SU-DHL-6 (cell line): ENCODE measurements at regions not wholly inside any gene's neighbourhood (a gene's known extent, or its start where the extent isn't known, plus 50 kb on each side); places are given as distances from the start of the nearest gene placed in this dataset.
A peak's percentile ranks its signal among the peaks of the same experiment; 100 is the strongest.

Source experiments
- H2AFZ ChIP-seq: fragments of 200-600 bp; sonication (generic); 2 replicates; pipeline ENCODE4 v1.6.1; 2014; ENCODE audit warnings: low read depth, mild to moderate bottlenecking, moderate library complexity, mixed read lengths, antibody characterized with exemption, low read length; ENCODE audit not compliant: severe bottlenecking
- H3F3A ChIP-seq: fragments of 200-600 bp; shearing (Covaris generic); 2 replicates; pipeline ENCODE4 v1.6.0; 2016; ENCODE audit warnings: antibody characterized with exemption, mild to moderate bottlenecking; ENCODE audit not compliant: insufficient read depth
- H3K27ac ChIP-seq: fragments of 200-600 bp; sonication (generic); 2 replicates; pipeline ENCODE4 v1.5.1; 2016; ENCODE audit warnings: low read depth, mild to moderate bottlenecking, low read length, moderate library complexity, mixed read lengths
- H3K27me3 ChIP-seq: fragments of 200-600 bp; sonication (generic), shearing (Covaris generic); 2 replicates; pipeline ENCODE4 v1.6.0; 2014; ENCODE audit warnings: mild to moderate bottlenecking, low read length
- H3K36me3 ChIP-seq: fragments of 200-600 bp; sonication (generic); 2 replicates; pipeline ENCODE4 v1.6.1; 2014; ENCODE audit warnings: mild to moderate bottlenecking, low read length, mixed read lengths
- H3K4me2 ChIP-seq: fragments of 300-600, 200-600 bp; shearing (Covaris generic), sonication (generic); 2 replicates; pipeline ENCODE4 v1.6.0; 2014; ENCODE audit warnings: low read length, low read depth, mild to moderate bottlenecking; ENCODE audit not compliant: poor library complexity, severe bottlenecking
- H3K4me3 ChIP-seq: fragments of 200-600 bp; sonication (generic); 2 replicates; pipeline ENCODE4 v1.5.1; 2014; ENCODE audit warnings: antibody characterized with exemption, low read length, mild to moderate bottlenecking, mixed read lengths; ENCODE audit not compliant: insufficient read depth, poor library complexity, severe bottlenecking
- H3K79me2 ChIP-seq: fragments of 200-600 bp; sonication (generic); 2 replicates; pipeline ENCODE4 v1.6.1; 2014; ENCODE audit warnings: mild to moderate bottlenecking, low read length, moderate library complexity; ENCODE audit not compliant: insufficient read depth
- H3K9ac ChIP-seq: fragments of 200-600 bp; sonication (generic); 2 replicates; pipeline ENCODE4 v1.7.0; 2014; ENCODE audit warnings: mild to moderate bottlenecking, low read length
- H3K9me2 ChIP-seq: fragments of 200-600 bp; sonication (generic); replicated peaks from 2 replicates; pipeline ENCODE4 v1.6.1; 2014; ENCODE audit warnings: low read length; ENCODE audit not compliant: insufficient read depth
- H3K9me3 ChIP-seq: fragments of 200-600 bp; sonication (generic); 2 replicates; pipeline ENCODE4 v1.6.1; 2014; ENCODE audit warnings: low read length, mixed read lengths; ENCODE audit not compliant: insufficient read depth
- H4K20me1 ChIP-seq: fragments of 200-600 bp; sonication (generic); 2 replicates; pipeline ENCODE4 v1.6.1; 2014; ENCODE audit warnings: low read depth, mild to moderate bottlenecking, antibody characterized with exemption, low read length, moderate library complexity, mixed read lengths
- CTCF ChIP-seq: fragments of 200-600 bp; sonication (generic); IDR thresholded peaks from one replicate; pipeline ENCODE4 v1.5.1; 2017; ENCODE audit warnings: antibody characterized with exemption, mild to moderate bottlenecking, low read length, moderate library complexity; ENCODE audit not compliant: insufficient read depth, poor library complexity, severe bottlenecking
- EZH2phosphoT487 ChIP-seq: fragments of 200-600 bp; sonication (generic), shearing (Covaris generic); conservative IDR thresholded peaks from 2 replicates; pipeline ENCODE4 v1.6.1; 2018; ENCODE audit warnings: mild to moderate bottlenecking, antibody characterized with exemption, low read length, moderate library complexity, mixed read lengths

- Histone ChIP-seq H3K9me3 (no peaks in the 10 kb centered on the region), H2AFZ (no peak overlapping the region), H3K4me3 (no peak overlapping the region), H3K27me3 (no peaks in the 10 kb centered on the region), H3K9ac (no peak overlapping the region), H3F3A (peaks cover 21% of the 10 kb centered on the region), H4K20me1 (no peaks in the 10 kb centered on the region), H3K36me3 (no peaks in the 10 kb centered on the region), H3K27ac (no peak overlapping the region), H3K9me2 (no peaks in the 10 kb centered on the region), H3K4me2 (no peak overlapping the region), H3K79me2 (no peaks in the 10 kb centered on the region)
- TF ChIP-seq CTCF = no peak
- no peak for TF ChIP-seq EZH2phosphoT487
Observed at GRCh38 chr15:31214158-31214863, 112.3 kb upstream of the KLF13 start.

GRCh38 chr15:31214864-31215489 is 111.7 kb upstream of the KLF13 start:
- Histone ChIP-seq H3F3A (peaks cover 27% of the 10 kb centered on the region), H4K20me1 (no peaks in the 10 kb centered on the region), H3K27ac (peak overlapping the region; percentile 71; the same call in 1 of the 2 replicates), H3K4me3 (peak overlapping the region; percentile 57), H3K36me3 (no peaks in the 10 kb centered on the region), H3K9ac (peak overlapping the region; percentile 70), H3K4me2 (peak overlapping the region; percentile 73), H3K9me2 (no peaks in the 10 kb centered on the region), H3K27me3 (no peaks in the 10 kb centered on the region), H3K9me3 (no peaks in the 10 kb centered on the region), H3K79me2 (no peaks in the 10 kb centered on the region), H2AFZ (no peak overlapping the region)
- TF ChIP-seq EZH2phosphoT487 (no peak), CTCF (no peak)

- TF ChIP-seq EZH2phosphoT487 (no peak), CTCF (peak; percentile 82)
- Histone ChIP-seq H3K4me2 (peak overlapping the region; percentile 73), H3K36me3 (no peaks in the 10 kb centered on the region), H3K27me3 (no peaks in the 10 kb centered on the region), H3K9me2 (no peaks in the 10 kb centered on the region), H3K79me2 (no peaks in the 10 kb centered on the region), H3K9ac (peak overlapping the region; percentile 70), H3K4me3 (peak overlapping the region; percentile 57), H3F3A (peaks cover 34% of the 10 kb centered on the region), H3K9me3 (no peaks in the 10 kb centered on the region), H3K27ac (peak overlapping the region; percentile 71), H4K20me1 (no peaks in the 10 kb centered on the region), H2AFZ (peak overlapping the region; percentile 75)
Observed at GRCh38 chr15:31215490-31216214, 111.0 kb upstream of the KLF13 start.
